ENCODE measurements at regions not wholly inside any gene's neighbourhood (a gene's known extent, or its start where the extent isn't known, plus 50 kb on each side); places are given as distances from the start of the nearest gene placed in this dataset.

DNA sequence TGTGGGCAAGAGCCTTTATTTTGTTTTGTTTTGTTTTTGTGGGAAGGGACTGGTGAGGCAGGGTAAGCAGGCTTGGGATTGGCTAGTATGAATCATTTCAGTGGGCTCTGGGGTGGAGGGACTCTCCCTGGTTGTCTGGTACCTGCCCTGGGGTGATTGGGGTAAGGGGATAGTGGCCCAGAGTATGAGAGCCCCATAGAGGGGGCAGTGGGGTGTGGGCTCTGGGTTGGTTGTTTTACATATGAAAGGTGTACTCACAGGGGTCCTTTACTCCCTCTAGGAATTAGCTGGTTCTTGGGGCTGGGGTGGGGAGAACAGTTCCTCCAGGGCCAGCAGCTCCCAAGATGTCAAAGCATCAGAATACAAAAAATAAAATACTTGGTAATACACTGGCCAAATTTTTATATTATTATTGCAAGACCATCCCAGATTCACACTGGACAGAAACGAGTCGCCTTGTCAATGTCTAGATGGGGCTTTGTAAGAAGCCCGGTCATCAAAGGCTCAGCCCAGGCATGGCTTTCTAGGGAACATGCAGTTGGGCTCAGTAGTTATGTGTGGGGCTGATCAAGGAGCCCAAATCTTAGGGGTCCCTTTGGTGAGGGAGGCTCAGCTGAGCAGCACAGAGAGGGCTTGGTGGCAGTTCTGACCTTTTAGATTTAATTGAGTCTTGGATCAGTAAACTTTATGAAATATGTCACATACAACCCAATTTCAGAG lies 190.5 kb downstream of the NXNL2 start:
- TF ChIP-seq, protein P1, sequence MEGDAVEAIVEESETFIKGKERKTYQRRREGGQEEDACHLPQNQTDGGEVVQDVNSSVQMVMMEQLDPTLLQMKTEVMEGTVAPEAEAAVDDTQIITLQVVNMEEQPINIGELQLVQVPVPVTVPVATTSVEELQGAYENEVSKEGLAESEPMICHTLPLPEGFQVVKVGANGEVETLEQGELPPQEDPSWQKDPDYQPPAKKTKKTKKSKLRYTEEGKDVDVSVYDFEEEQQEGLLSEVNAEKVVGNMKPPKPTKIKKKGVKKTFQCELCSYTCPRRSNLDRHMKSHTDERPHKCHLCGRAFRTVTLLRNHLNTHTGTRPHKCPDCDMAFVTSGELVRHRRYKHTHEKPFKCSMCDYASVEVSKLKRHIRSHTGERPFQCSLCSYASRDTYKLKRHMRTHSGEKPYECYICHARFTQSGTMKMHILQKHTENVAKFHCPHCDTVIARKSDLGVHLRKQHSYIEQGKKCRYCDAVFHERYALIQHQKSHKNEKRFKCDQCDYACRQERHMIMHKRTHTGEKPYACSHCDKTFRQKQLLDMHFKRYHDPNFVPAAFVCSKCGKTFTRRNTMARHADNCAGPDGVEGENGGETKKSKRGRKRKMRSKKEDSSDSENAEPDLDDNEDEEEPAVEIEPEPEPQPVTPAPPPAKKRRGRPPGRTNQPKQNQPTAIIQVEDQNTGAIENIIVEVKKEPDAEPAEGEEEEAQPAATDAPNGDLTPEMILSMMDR (IDR thresholded peaks at IDR 0.05; ENCODE audit: low read depth, low read length, missing input control) = no peak
- TF ChIP-seq, protein P2, sequence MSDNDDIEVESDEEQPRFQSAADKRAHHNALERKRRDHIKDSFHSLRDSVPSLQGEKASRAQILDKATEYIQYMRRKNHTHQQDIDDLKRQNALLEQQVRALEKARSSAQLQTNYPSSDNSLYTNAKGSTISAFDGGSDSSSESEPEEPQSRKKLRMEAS (IDR thresholded peaks at IDR 0.05) = no peak
- TF ChIP-seq YY1 (IDR thresholded peaks at IDR 0.05) (no peak), JUND (IDR thresholded peaks at IDR 0.05) (no peak), RXRA (IDR thresholded peaks at IDR 0.05) (no peak), TAF1 (conservative IDR thresholded peaks at IDR 0.05) (no peak), SP1 (IDR thresholded peaks at IDR 0.05) (no peak), GABPA (IDR thresholded peaks at IDR 0.05 in 1 of 2, conservative IDR thresholded peaks at IDR 0.05 in 1 of 2) (no peak), RAD21 (IDR thresholded peaks at IDR 0.05) (no peak), HNF4A (conservative IDR thresholded peaks at IDR 0.05) (no peak)
- TF ChIP-seq, protein P3, sequence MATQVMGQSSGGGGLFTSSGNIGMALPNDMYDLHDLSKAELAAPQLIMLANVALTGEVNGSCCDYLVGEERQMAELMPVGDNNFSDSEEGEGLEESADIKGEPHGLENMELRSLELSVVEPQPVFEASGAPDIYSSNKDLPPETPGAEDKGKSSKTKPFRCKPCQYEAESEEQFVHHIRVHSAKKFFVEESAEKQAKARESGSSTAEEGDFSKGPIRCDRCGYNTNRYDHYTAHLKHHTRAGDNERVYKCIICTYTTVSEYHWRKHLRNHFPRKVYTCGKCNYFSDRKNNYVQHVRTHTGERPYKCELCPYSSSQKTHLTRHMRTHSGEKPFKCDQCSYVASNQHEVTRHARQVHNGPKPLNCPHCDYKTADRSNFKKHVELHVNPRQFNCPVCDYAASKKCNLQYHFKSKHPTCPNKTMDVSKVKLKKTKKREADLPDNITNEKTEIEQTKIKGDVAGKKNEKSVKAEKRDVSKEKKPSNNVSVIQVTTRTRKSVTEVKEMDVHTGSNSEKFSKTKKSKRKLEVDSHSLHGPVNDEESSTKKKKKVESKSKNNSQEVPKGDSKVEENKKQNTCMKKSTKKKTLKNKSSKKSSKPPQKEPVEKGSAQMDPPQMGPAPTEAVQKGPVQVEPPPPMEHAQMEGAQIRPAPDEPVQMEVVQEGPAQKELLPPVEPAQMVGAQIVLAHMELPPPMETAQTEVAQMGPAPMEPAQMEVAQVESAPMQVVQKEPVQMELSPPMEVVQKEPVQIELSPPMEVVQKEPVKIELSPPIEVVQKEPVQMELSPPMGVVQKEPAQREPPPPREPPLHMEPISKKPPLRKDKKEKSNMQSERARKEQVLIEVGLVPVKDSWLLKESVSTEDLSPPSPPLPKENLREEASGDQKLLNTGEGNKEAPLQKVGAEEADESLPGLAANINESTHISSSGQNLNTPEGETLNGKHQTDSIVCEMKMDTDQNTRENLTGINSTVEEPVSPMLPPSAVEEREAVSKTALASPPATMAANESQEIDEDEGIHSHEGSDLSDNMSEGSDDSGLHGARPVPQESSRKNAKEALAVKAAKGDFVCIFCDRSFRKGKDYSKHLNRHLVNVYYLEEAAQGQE (IDR thresholded peaks at IDR 0.05) = no peak

Data from liver (tissue), 3 donors.